H4 (cell line): ENCODE measurements at regions not wholly inside any gene's neighbourhood (a gene's known extent, or its start where the extent isn't known, plus 50 kb on each side); places are given as distances from the start of the nearest gene placed in this dataset.

Experiments
- DNase-seq: peaks from one replicate; pipeline ENCODE4 v3.0.0-alpha.2; 2015; ENCODE audit warnings: low spot score

- DNase-seq = no peak
Measured at GRCh38 chr7:115883629-115884028, 146.9 kb downstream of the TFEC start.

DNA sequence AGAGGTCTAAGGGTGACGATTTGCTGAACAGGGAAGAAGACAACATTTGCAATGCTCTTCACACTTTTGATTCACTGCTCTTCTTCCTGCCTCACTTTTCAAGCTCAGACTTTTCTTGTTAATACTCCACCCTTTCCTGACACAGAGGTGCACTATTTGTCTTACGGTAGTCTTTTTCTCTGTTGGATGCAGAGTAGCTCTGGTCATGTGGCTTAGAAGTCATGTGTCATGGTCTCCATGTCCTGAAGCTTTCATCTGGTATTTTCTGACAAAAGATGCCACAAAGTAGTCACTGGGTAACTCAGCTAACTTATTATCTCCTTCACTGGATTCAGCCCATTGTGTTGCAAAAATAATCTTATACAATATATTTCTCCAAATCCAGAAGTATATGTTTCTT, 149.1 kb downstream of the TFEC start:
- no peak for DNase-seq

DNA sequence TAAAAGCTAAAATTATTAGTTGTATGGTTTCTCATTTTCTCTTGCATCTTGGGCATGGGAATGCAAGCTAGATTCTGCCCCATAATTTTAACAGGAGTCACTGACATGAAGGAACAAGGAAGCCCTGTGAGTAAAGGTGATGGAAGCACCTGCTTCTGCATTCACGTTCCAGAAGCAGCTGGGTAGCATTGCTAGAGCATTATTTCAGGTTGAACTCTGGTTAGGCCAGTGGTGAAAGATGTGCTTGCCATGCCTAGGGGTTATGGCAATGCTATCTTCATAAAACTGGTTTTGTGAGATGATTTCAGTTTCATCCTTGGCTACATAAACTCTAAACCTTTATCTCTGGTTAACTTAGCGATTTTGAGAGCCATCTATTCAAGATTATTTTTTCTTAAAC, 151.4 kb downstream of the TFEC start:
- no peak for DNase-seq

DNA sequence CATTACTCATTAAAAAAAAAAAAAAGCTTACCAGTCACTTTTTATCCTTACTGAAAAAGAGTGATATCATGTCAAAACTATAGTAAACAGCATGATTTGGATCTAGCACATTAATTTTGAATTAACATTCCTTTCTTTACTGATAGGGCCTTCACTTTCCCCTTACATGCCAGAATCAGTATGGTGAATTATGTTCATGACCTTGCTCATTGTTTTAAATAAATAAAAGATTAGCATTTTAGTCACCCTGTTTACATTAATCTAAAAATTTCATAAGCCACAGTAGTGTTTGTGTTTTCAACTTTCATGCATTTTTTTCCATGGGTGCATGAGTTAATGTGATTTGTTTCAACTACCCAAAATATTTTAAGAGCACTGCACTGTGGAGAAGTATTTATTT, 160.8 kb downstream of the TFEC start:
- peak; percentile 23 for DNase-seq

DNA sequence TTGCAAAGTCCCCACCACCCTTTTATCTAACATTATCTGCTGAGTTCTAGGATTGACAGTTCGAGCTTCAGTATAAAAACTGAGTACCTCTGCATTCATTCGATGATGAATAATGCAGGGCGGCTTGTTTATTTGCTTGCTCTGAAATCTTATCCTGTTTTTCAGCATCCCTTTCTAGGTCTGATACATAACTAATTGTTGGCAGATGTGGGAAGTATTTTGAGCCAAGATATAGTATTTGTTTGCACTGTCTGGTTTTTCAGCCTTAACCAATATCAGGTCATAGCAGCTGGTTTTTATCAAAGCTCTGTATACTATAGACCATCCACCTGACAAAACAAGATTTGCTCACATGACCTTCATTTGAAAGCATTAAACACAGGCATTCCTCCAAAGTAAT, 161.4 kb downstream of the TFEC start:
- peak; percentile 57 for DNase-seq

DNA sequence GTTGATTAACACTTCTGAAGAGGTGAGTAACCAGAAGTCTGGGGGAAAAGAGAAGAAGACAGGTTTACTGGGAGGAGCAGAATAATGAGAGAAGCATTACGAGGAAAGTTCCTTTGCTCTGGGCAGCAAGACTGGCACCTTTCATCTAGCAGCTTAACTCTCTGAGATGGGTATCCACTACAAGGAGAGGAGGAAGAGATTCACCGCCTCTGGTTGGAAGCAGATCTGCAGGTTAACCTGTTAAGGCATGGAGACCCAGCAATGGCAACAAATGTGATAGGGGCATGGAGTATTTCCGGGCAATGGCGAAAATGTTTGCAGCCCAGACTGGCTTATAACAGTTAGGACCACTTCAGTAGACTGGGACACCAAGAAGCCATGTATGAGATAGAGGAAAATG, 162.2 kb downstream of the TFEC start:
- no peak for DNase-seq

- no peak for DNase-seq
Measured at GRCh38 chr7:115864082-115864481, 166.5 kb downstream of the TFEC start.

GRCh38 chr7:115851291-115851690, 179.3 kb downstream of the TFEC start:
- peak; percentile 63 for DNase-seq

GRCh38 chr7:115850774-115851173, 179.8 kb downstream of the TFEC start:
- DNase-seq = no peak

GRCh38 chr7:115844857-115845256, 185.7 kb downstream of the TFEC start:
- no peak for DNase-seq

DNA sequence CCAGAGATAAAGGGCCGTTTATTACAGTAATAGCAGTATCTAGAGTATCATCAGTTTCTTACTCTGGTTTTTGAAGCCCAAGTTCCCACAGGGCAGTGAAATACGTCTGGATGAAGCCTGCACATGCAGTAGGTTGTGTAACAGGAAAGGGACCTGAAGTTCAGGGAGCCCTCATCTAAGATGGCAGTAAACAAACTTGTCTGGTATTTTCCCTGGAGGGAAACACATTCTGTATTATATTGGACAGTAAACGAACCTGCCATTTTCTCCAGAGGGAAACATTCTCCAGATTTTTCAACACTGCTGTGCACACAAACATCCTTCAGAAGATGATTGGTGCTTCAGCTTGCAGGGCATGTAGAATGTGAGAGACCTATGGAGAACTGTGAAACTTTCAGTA, 189.9 kb downstream of the TFEC start:
- peak; percentile 30 for DNase-seq

DNA sequence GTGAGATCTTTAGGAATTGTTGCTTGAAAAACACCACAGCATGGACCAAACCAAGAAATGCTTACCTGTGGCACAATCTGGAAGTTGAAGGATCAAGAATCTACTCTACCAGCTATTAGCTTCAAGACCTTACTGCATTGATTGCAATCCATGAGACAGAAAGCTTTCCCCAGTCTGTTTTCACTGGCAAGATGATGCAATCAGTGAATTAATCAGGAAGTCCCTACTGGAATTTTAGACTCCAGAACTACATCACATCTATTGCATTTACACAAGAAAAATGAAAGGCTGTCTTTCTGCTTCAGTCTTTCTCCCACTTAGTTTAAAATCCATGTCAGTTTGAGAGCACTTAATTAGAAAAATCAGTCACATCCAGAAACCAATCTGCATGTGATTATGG, 191.7 kb downstream of the TFEC start:
- no peak for DNase-seq

DNA sequence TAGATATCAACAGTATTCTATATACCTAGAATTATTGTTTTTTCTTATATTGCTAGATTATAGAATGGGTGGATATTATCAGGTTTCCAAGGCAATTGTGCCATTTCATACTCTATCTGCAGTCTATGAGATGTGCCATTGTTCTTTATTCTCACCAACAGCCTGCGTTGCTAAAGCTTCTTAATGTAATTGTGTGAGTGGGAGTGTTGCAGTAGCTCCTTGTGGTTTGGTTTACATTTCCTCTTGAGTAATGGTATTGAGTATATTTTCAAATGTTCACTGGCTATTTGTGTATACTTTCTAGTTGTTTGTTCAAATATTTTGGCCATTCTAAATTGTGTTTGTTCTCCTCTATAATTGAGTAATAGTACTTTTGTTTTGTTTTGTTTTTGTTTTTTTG, 199.2 kb downstream of the TFEC start:
- DNase-seq = no peak

DNA sequence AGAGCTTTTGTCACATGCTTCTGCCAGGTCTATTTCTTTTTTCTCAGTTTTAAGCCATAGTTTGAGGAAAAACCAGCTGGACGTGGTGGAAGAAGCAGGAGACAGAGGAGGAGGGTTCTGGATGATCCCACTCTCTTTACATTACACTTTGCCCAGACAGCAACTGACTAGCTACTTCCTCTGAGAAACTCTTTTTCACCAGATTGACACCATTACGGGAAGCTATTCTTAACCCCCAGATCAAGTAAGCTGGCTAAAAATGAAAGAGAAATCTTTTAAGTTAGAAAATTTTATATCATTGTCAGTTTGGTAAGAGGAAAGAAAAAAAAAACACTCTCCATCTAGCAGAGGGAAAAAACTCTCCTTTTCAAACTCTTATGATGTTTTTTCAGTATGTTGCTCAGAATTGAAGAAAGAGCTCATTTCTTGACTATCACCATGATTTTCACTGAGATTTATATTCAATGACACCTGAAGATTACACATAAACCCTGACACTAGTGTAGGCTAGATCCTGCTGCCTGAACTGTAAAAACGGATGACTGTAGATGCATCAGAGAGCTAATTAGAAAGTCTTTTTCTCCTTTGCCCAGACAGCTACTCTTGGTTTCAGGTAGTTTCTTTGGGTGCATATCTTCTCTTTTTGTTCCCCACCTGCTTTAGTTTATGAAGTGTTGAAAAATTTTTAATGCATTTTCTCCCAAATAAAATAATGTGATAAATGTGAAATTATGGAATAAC, 203.1 kb downstream of the TFEC start:
- DNase-seq = no peak

GRCh38 chr7:115825456-115826115, 205.0 kb downstream of the TFEC start:
- no peak for DNase-seq

DNA sequence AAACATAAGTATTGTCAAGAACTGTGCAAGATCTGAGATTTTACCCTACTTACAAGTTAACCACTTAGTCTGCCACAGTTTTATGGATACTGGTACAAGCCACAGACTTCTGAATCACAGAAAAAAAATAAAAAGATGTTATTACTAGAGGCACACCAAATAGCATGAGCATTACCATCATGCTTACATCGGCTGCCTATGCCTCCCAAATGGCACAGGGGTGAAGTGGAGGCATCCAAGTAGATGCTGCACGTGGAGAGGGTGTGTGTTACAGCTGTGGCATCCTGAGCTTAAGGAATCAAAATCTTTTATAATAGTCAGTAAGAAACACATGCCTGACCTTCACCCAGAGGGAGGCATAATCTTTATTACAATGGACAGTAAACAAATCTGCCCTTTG, 207.8 kb downstream of the TFEC start:
- no peak for DNase-seq

DNA sequence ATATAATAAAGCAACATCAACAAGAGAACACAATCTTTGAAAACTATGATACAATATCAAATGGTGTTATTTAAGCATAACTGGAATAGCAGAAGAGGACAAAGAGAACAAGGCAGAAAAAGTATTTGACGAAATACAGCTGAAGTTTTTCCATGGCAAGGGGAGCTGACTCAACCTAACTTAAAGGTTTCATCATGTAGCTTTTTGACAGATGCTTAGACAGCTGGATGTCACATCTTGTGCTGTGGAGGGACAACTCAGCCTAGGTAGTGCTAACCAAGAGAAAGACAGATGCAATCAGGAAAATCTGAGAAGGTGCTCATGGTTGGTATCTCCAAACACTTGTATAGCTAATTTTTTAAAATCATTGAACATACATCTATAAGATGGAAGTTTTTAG, 208.2 kb downstream of the TFEC start:
- no peak for DNase-seq

- no peak for DNase-seq
Measured at GRCh38 chr7:115816318-115816974, 214.1 kb downstream of the TFEC start.

- DNase-seq = no peak
Measured at GRCh38 chr7:115812794-115813193, 217.8 kb downstream of the TFEC start.

- no peak for DNase-seq
Measured at GRCh38 chr7:115805458-115805857, 225.1 kb downstream of the TFEC start.

- no peak for DNase-seq
Measured at GRCh38 chr7:115802415-115802814, 228.1 kb downstream of the TFEC start.

DNA sequence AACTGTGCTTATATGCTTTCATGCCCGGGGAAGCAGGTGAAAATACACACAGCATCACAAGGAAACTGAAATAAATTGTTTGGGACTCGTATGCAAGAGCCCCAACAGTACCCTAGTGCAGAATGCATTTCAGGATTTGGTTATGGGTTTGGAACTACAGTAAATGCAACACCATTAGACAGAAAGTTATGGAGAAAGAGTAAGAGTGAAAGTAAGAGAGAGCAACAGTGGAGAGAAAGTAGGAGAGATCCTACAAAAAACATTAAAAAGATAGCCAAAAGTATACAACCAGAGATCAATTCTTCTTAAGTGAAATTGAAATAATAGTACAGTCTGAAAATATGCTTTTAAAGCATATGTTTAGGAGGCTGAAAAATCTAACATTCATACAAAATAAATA, 231.1 kb downstream of the TFEC start:
- DNase-seq = no peak
